SK-N-SH (cell line): ENCODE measurements at regions not wholly inside any gene's neighbourhood (a gene's known extent, or its start where the extent isn't known, plus 50 kb on each side); places are given as distances from the start of the nearest gene placed in this dataset.

Experiments
- CTCF ChIA-PET: fragments of 300-600, 350-600 bp; formaldehyde crosslinking; extraction: SDS; loops from one replicate; lab custom pipeline; 2021; lab: Yijun Ruan, JAX
- POLR2A ChIA-PET: fragments of 350-600 bp; sonication (Branson Sonifier 250); formaldehyde crosslinking; extraction: SDS; loops from one replicate; lab custom pipeline; 2020; ENCODE audit warnings: antibody characterized with exemption, inconsistent platforms; lab: Yijun Ruan, JAX
- DNase-seq: peaks from one replicate; pipeline ENCODE4 v3.0.0; 2012
- H2AFZ ChIP-seq: fragments of 200-600 bp; sonication (generic); 2 replicates; pipeline ENCODE4 v1.8.1; 2016; ENCODE audit warnings: antibody characterized with exemption, mild to moderate bottlenecking, low read depth
- H3F3A ChIP-seq: fragments of 200-600 bp; sonication (generic); replicated peaks from 2 replicates; pipeline ENCODE3; 2016; ENCODE audit warnings: antibody characterized with exemption, mild to moderate bottlenecking; ENCODE audit not compliant: insufficient read depth
- H3K27ac ChIP-seq, 2 experiments: fragments of 200-500 bp in 1 of 2; fragments of 200-600 bp in 1 of 2; sonication (Bioruptor generic) in 1 of 2; sonication (generic), shearing (Covaris generic) in 1 of 2; 2 replicates each; pipeline versions ENCODE4 v1.5.1 to v1.6.1; 2014 to 2016; ENCODE audit warnings: low read depth in 2 of 2, inconsistent platforms in 1 of 2, low read length in 1 of 2, mild to moderate bottlenecking in 1 of 2, mixed read lengths in 1 of 2
- H3K27me3 ChIP-seq: fragments of 200-600 bp; sonication (generic), shearing (Covaris generic); 2 replicates; pipeline ENCODE4 v1.6.1; 2016; ENCODE audit warnings: mixed run types; ENCODE audit not compliant: insufficient read depth
- H3K36me3 ChIP-seq, 2 experiments: fragments of 200-500 bp in 1 of 2; fragments of 200-600 bp in 1 of 2; sonication (Bioruptor generic) in 1 of 2; sonication (generic) in 1 of 2; replicated peaks in 1 of 2; 2 replicates each; pipeline versions ENCODE3 to v1.5.1; 2014 to 2016; ENCODE audit warnings: low read length in 1 of 2, mild to moderate bottlenecking in 1 of 2; ENCODE audit not compliant: insufficient read depth in 2 of 2, control insufficient read depth in 1 of 2
- H3K4me1 ChIP-seq, 2 experiments: fragments of 200-500 bp in 1 of 2; fragments of 200-600 bp in 1 of 2; sonication (Bioruptor generic) in 1 of 2; sonication (generic), shearing (Covaris generic) in 1 of 2; 2 replicates each; pipeline versions ENCODE4 v1.5.1 to v1.6.1; 2014 to 2016; ENCODE audit warnings: low read depth in 1 of 2, low read length in 1 of 2, mixed run types in 1 of 2; ENCODE audit not compliant: insufficient read depth in 2 of 2, control insufficient read depth in 1 of 2
- H3K4me2 ChIP-seq: fragments of 200-600 bp; sonication (generic), shearing (Covaris generic); 2 replicates; pipeline ENCODE4 v1.6.1; 2017; ENCODE audit warnings: mixed run types
- H3K4me3 ChIP-seq, 2 experiments: fragments of 200-500 bp in 1 of 2; fragments of 200-600 bp in 1 of 2; sonication (Bioruptor generic) in 1 of 2; sonication (generic), shearing (Covaris generic) in 1 of 2; 2 replicates each; pipeline versions ENCODE4 v1.5.1 to v1.8.1; 2014 to 2016; ENCODE audit warnings: low read depth in 2 of 2, inconsistent platforms in 1 of 2, low read length in 1 of 2, mild to moderate bottlenecking in 1 of 2, mixed read lengths in 1 of 2, moderate library complexity in 1 of 2
- H3K79me2 ChIP-seq: fragments of 200-600 bp; sonication (generic); 2 replicates; pipeline ENCODE4 v1.8.1; 2017; ENCODE audit warnings: mild to moderate bottlenecking; ENCODE audit not compliant: insufficient read depth
- H3K9ac ChIP-seq: fragments of 200-600 bp; sonication (generic); 2 replicates; pipeline ENCODE4 v1.6.1; 2017; ENCODE audit warnings: mixed run types
- H3K9me2 ChIP-seq: fragments of 200-600 bp; sonication (generic); 2 replicates; pipeline ENCODE4 v1.6.1; 2017; ENCODE audit warnings: mixed run types
- H3K9me3 ChIP-seq: fragments of 200-600 bp; sonication (generic); 2 replicates; pipeline ENCODE4 v1.6.1; 2017; ENCODE audit warnings: mixed run types, mild to moderate bottlenecking, moderate library complexity
- H4K20me1 ChIP-seq: fragments of 200-600 bp; sonication (generic); 2 replicates; pipeline ENCODE4 v1.6.1; 2017; ENCODE audit warnings: mild to moderate bottlenecking, mixed run types; ENCODE audit not compliant: insufficient read depth
- CTCF ChIP-seq: fragments of 200-600 bp; sonication (generic); IDR thresholded peaks from 2 replicates; pipeline ENCODE4 v1.6.1; 2017; ENCODE audit warnings: antibody characterized with exemption, mild to moderate bottlenecking, moderate library complexity
- ELF1 ChIP-seq: IDR thresholded peaks from 2 replicates; pipeline ENCODE4 v1.4.0; 2012
- FOSL2 ChIP-seq: IDR thresholded peaks from 2 replicates; pipeline ENCODE4 v1.4.0; 2012; ENCODE audit warnings: low read depth, mild to moderate bottlenecking, moderate library complexity, borderline replicate concordance
- FOXM1 ChIP-seq: IDR thresholded peaks from 2 replicates; pipeline ENCODE4 v1.4.0; 2012; ENCODE audit warnings: low read depth, mild to moderate bottlenecking
- GABPA ChIP-seq: IDR thresholded peaks from 2 replicates; pipeline ENCODE4 v1.4.0; 2012; ENCODE audit warnings: low read depth, mild to moderate bottlenecking
- GATA2 ChIP-seq: sonication (generic); formaldehyde crosslinking; IDR thresholded peaks from 2 replicates; pipeline ENCODE4 v1.5.0; 2020; ENCODE audit warnings: mild to moderate bottlenecking, missing genetic modification reagents
- MXI1 ChIP-seq: IDR thresholded peaks from 2 replicates; pipeline ENCODE4 v1.6.1; 2012; ENCODE audit warnings: mild to moderate bottlenecking, low read depth, low read length, improper control_type of control experiment
- NRF1 ChIP-seq: IDR thresholded peaks from 2 replicates; pipeline ENCODE4 v1.6.1; 2012; ENCODE audit warnings: low read depth, mild to moderate bottlenecking, low read length
- POLR2AphosphoS5 ChIP-seq: IDR thresholded peaks from 2 replicates; pipeline ENCODE4 v1.6.1; 2012; ENCODE audit warnings: low read depth, low read length
- RCOR1 ChIP-seq: fragments of 150-350 bp; IDR thresholded peaks from 2 replicates; pipeline ENCODE4 v1.6.1; 2017; ENCODE audit warnings: antibody characterized with exemption, low read length
- RFX5 ChIP-seq: IDR thresholded peaks from 2 replicates; pipeline ENCODE4 v1.6.1; 2012; ENCODE audit warnings: mild to moderate bottlenecking, improper control_type of control experiment, low read length
- RXRA ChIP-seq: IDR thresholded peaks from 2 replicates; pipeline ENCODE4 v1.4.0; 2012; ENCODE audit warnings: low read depth, mild to moderate bottlenecking, borderline replicate concordance
- SIN3A ChIP-seq: IDR thresholded peaks from 2 replicates; pipeline ENCODE4 v1.6.1; 2012; ENCODE audit warnings: low read depth, mild to moderate bottlenecking, low read length, moderate library complexity, borderline replicate concordance
- SMC3 ChIP-seq: IDR thresholded peaks from 2 replicates; pipeline ENCODE4 v1.6.1; 2012; ENCODE audit warnings: low read depth, low read length, improper control_type of control experiment
- TAF1 ChIP-seq: IDR thresholded peaks from 2 replicates; pipeline ENCODE4 v1.6.1; 2012; ENCODE audit warnings: low read depth, mild to moderate bottlenecking, low read length, moderate library complexity, borderline replicate concordance
- TCF12 ChIP-seq: IDR thresholded peaks from 2 replicates; pipeline ENCODE4 v1.4.0; 2012
- TEAD4 ChIP-seq: IDR thresholded peaks from 2 replicates; pipeline ENCODE4 v1.4.0; 2012; ENCODE audit warnings: mild to moderate bottlenecking, borderline replicate concordance; ENCODE audit not compliant: insufficient read depth
- YY1 ChIP-seq: IDR thresholded peaks from 2 replicates; pipeline ENCODE4 v1.4.0; 2012; ENCODE audit warnings: low read depth, mild to moderate bottlenecking
- WGBS: methylation state at CpG from one replicate; pipeline ENCODE4 v1.1.6; 2017; ENCODE audit warnings: low lambda C conversion rate; 5-methylcytosine and 5-hydroxymethylcytosine counted together
- TF ChIP-seq, protein P1 (sequence below): IDR thresholded peaks from 2 replicates; pipeline ENCODE4 v1.4.0; 2012; ENCODE audit warnings: low read depth

DNA sequence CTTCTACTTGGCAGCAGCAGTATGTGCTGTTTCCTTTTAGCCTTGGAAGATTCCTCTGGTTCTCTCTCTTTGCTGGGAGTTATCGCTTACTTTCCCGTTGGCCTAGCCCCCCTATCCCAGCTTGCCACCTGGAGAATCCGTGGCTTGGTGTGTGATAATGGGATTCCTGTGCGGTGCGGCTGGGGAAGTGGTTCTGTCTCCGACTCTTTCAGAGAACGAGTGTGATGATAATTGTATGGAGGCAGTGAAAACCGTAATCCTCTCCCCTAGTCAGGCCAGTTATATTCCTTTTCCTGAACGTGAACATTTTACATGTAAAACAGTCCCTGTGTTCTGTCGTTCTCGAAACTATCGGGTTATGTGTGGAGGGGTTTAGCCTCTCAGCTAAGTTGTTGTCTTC, 300.1 kb upstream of the C2CD4B start:
- Histone ChIP-seq H3K9ac (no peak overlapping the region), H3K79me2 (peaks cover 35% of the 10 kb centered on the region), H3K4me2 (peak overlapping the region; percentile 49; the same call in 1 of the 2 replicates), H3K27ac (0 out of 4 replicates have a peak overlapping the region, but pooled peaks of 1 of the 2 experiments have one; percentile 7), H3K9me2 (no peaks in the 10 kb centered on the region), H3K27me3 (no peaks in the 10 kb centered on the region), H3K36me3 (no peaks in the 10 kb centered on the region), H3K4me3 (no peak overlapping the region), H4K20me1 (no peaks in the 10 kb centered on the region), H3K4me1 (peaks cover 29 to 38% of the 10 kb centered on the region in 2 experiments), H3K9me3 (no peaks in the 10 kb centered on the region), H2AFZ (no peak overlapping the region), H3F3A (peaks cover 18% of the 10 kb centered on the region)
- WGBS: 82% methylated on average over 12 of the region's 12 CpGs
- ChIA-PET CTCF (interaction anchor here (1.9 kb wide), 1 partner anchor 74 kb away, joined by 6 read pairs; no protein-coding TSS in a partner anchor), POLR2A (interaction anchor here (0.7 kb wide), 1 partner anchor 14 kb away, joined by 5 read pairs; no protein-coding TSS in a partner anchor)
- TF ChIP-seq TEAD4: no peak
- TF ChIP-seq RXRA: no peak
- no peak for DNase-seq

GRCh38 chr15:62469478-62469873, 304.4 kb upstream of the C2CD4B start:
- Histone ChIP-seq H3K27ac (peak overlapping the region in 1 of 2 experiments; percentile 90; a peak in 2 of 4 replicates), H3K9ac (peak overlapping the region; percentile 42; the same call in 1 of the 2 replicates), H3K79me2 (peaks cover 60% of the 10 kb centered on the region), H2AFZ (no peak overlapping the region), H4K20me1 (no peaks in the 10 kb centered on the region), H3K9me3 (no peaks in the 10 kb centered on the region), H3K4me1 (peaks cover 28 to 42% of the 10 kb centered on the region in 2 experiments), H3K9me2 (no peaks in the 10 kb centered on the region), H3K4me3 (no peak overlapping the region), H3F3A (peaks cover 20% of the 10 kb centered on the region), H3K4me2 (peak overlapping the region; percentile 58; the same call in 1 of the 2 replicates), H3K36me3 (no peaks in the 10 kb centered on the region), H3K27me3 (no peaks in the 10 kb centered on the region)
- CTCF ChIA-PET: interaction anchor here (1.4 kb wide), 1 partner anchor 78 kb away, joined by 6 read pairs; no protein-coding TSS in a partner anchor
- POLR2A ChIA-PET: interaction anchor here (0.6 kb wide), 1 partner anchor 104 kb away, joined by 3 read pairs; no protein-coding TSS in a partner anchor
- no peak for DNase-seq
- no peak for TF ChIP-seq CTCF
- no peak for TF ChIP-seq SMC3
- TF ChIP-seq TAF1: no peak
- 0 out of 2 replicates have a peak, but pooled peaks have one; percentile 19 for TF ChIP-seq YY1

GRCh38 chr15:62469874-62470688, 305.0 kb upstream of the C2CD4B start:
- peak overlapping the region; percentile 58 for H3K4me2 ChIP-seq
- no peak overlapping the region for H3K4me3 ChIP-seq
- CTCF ChIA-PET: interaction anchor here (1.0 to 1.4 kb wide), 3 partner anchors 13 to 82 kb away, joined by 3 to 6 read pairs (median 6); no protein-coding TSS in a partner anchor
- no peak for DNase-seq
- H4K20me1 ChIP-seq: no peaks in the 10 kb centered on the region
- peak overlapping the region; percentile 42; the same call in 1 of the 2 replicates for H3K9ac ChIP-seq
- no peaks in the 10 kb centered on the region for H3K9me2 ChIP-seq
- H3K79me2 ChIP-seq: peaks cover 54% of the 10 kb centered on the region
- H3K36me3 ChIP-seq: no peaks in the 10 kb centered on the region
- peaks cover 25 to 36% of the 10 kb centered on the region in 2 experiments for H3K4me1 ChIP-seq
- H3K9me3 ChIP-seq: no peaks in the 10 kb centered on the region
- 60% methylated on average over 8 of the region's 11 CpGs for WGBS
- no peaks in the 10 kb centered on the region for H3K27me3 ChIP-seq
- H3K27ac ChIP-seq: peak overlapping the region in 1 of 2 experiments; percentile 90; a peak in 2 of 4 replicates
- POLR2A ChIA-PET: interaction anchor here (0.6 kb wide), 1 partner anchor 104 kb away, joined by 3 read pairs; no protein-coding TSS in a partner anchor
- H2AFZ ChIP-seq: no peak overlapping the region
- H3F3A ChIP-seq: peaks cover 19% of the 10 kb centered on the region
- TF ChIP-seq NRF1: no peak
- TF ChIP-seq TAF1: no peak
- TF ChIP-seq POLR2AphosphoS5: no peak
- TF ChIP-seq RCOR1: no peak
- no peak for TF ChIP-seq MXI1
- peak; percentile 50 for TF ChIP-seq TCF12
- TF ChIP-seq RXRA: 0 out of 2 replicates have a peak, but pooled peaks have one; percentile 30
- no peak for TF ChIP-seq GABPA
- TF ChIP-seq FOSL2: peak; percentile 54; the same call in 1 of the 2 replicates
- no peak for TF ChIP-seq GATA2 (CRISPR knock-in tag)
- no peak for TF ChIP-seq FOXM1
- no peak for TF ChIP-seq ELF1
- TF ChIP-seq SIN3A: peak; percentile 26; the same call in 1 of the 2 replicates
- TF ChIP-seq RFX5: no peak
- TF ChIP-seq YY1: no peak
- TF ChIP-seq, protein P1, sequence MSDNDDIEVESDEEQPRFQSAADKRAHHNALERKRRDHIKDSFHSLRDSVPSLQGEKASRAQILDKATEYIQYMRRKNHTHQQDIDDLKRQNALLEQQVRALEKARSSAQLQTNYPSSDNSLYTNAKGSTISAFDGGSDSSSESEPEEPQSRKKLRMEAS: peak; percentile 30; the same call in 1 of the 2 replicates
